GM12878 (cell line): ENCODE measurements at regions not wholly inside any gene's neighbourhood (a gene's known extent, or its start where the extent isn't known, plus 50 kb on each side); places are given as distances from the start of the nearest gene placed in this dataset.

Experiments
- ATAC-seq: fragments of 200-7000 bp; cut with Tn5 transposase; 3 replicates; pipeline ENCODE4 v1.9.1; 2020; ENCODE audit warnings: mild to moderate bottlenecking, moderate library complexity
- BruUV-seq: library from RNA; stranded (reverse); fragments of 400-500 nt; replicated peaks from 2 replicates; lab custom pipeline; 2021; lab: Mats Ljungman, UMichigan
- CTCF ChIA-PET: fragments of 300-600 bp; sonication (Branson Sonifier 250); formaldehyde crosslinking; extraction: SDS; loops from one replicate; lab custom pipeline; 2021; ENCODE audit warnings: inconsistent platforms; lab: Yijun Ruan, JAX
- POLR2A ChIA-PET: fragments of 350-600 bp; formaldehyde crosslinking; extraction: SDS; loops from one replicate; lab custom pipeline; 2021; ENCODE audit warnings: inconsistent platforms; lab: Charles Lee
- RAD21 ChIA-PET: fragments of 300-600 bp; sonication (Branson Sonifier 250); formaldehyde crosslinking; loops from one replicate; lab custom pipeline; 2023; ENCODE audit warnings: antibody characterized with exemption; ENCODE audit not compliant: unreplicated experiment; lab: Charles Lee
- SMC1A ChIA-PET: fragments of 300-600 bp; sonication (Branson Sonifier 250); formaldehyde crosslinking; loops from one replicate; lab custom pipeline; 2023; ENCODE audit not compliant: unreplicated experiment, uncharacterized antibody; lab: Charles Lee
- DNase-seq: peaks from one replicate; pipeline ENCODE4 v3.0.0-alpha.2; 2011; ENCODE audit warnings: low read depth, low spot score
- FAIRE-seq: peaks from 3 replicates; lab custom pipeline; 2011; peaks lifted over from hg19 to GRCh38; lab: Jason Lieb, UNC
- H2AFZ ChIP-seq: 2 replicates; pipeline ENCODE4 v1.6.0; 2011; ENCODE audit warnings: low read depth, low read length, control low read depth; ENCODE audit not compliant: control insufficient read depth
- H3K27ac ChIP-seq: 2 replicates; pipeline ENCODE4 v1.5.1; 2011; ENCODE audit warnings: control low read depth; ENCODE audit not compliant: control insufficient read depth, insufficient read depth
- H3K27me3 ChIP-seq, 2 experiments: replicated peaks in 1 of 2; 2 replicates each; pipeline versions ENCODE4 v1.6.0 to v1.6.1; 2011; ENCODE audit warnings: low read length in 1 of 2; ENCODE audit not compliant: control insufficient read depth in 2 of 2, insufficient read depth in 2 of 2
- H3K36me3 ChIP-seq, 2 experiments: 2 replicates each; pipeline ENCODE4 v1.5.1; 2011; ENCODE audit warnings: low read length in 1 of 2; ENCODE audit not compliant: control insufficient read depth in 2 of 2, insufficient read depth in 2 of 2
- H3K4me1 ChIP-seq: 2 replicates; pipeline ENCODE4 v1.6.1; 2011; ENCODE audit warnings: mild to moderate bottlenecking, low read length, moderate library complexity, mixed read lengths; ENCODE audit not compliant: control insufficient read depth, insufficient read depth
- H3K4me2 ChIP-seq: 2 replicates; pipeline ENCODE4 v1.6.0; 2011; ENCODE audit warnings: control low read depth; ENCODE audit not compliant: control insufficient read depth, insufficient read depth
- H3K4me3 ChIP-seq: fragments of 200-600 bp; sonication (generic); 2 replicates; pipeline ENCODE4 v1.5.1; 2016
- H3K79me2 ChIP-seq: 2 replicates; pipeline ENCODE4 v1.6.0; 2011; ENCODE audit warnings: low read length; ENCODE audit not compliant: control insufficient read depth, insufficient read depth
- H3K9ac ChIP-seq: 2 replicates; pipeline ENCODE4 v1.8.0; 2011; ENCODE audit warnings: low read length, control low read depth, mixed read lengths; ENCODE audit not compliant: control insufficient read depth, insufficient read depth
- H3K9me3 ChIP-seq: replicated peaks from 3 replicates; pipeline ENCODE4 v1.5.1; 2011; ENCODE audit warnings: mild to moderate bottlenecking, low read length; ENCODE audit not compliant: control insufficient read depth, insufficient read depth
- H4K20me1 ChIP-seq: 2 replicates; pipeline ENCODE4 v1.6.0; 2011; ENCODE audit not compliant: control insufficient read depth, insufficient read depth
- HDAC6 ChIP-seq: fragments of 200-600 bp; sonication (generic); IDR thresholded peaks from one replicate; pipeline ENCODE4 v1.8.0; 2017; ENCODE audit warnings: antibody characterized with exemption; ENCODE audit not compliant: unreplicated experiment
- MYC ChIP-seq: IDR thresholded peaks from 2 replicates; pipeline ENCODE4 v1.6.1; 2011; ENCODE audit warnings: mild to moderate bottlenecking, low read length, moderate library complexity, inconsistent platforms; ENCODE audit not compliant: insufficient read depth, insufficient replicate concordance, insufficient read length, severe bottlenecking
- PAX5 ChIP-seq: IDR thresholded peaks from 2 replicates; pipeline ENCODE4 v1.6.1; 2011; ENCODE audit warnings: low read depth, low read length, borderline replicate concordance
- STAT3 ChIP-seq: IDR thresholded peaks from 2 replicates; pipeline ENCODE4 v1.6.1; 2011; ENCODE audit warnings: low read depth, low read length, improper control_type of control experiment
- WGBS: methylation state at CpG from one replicate; pipeline ENCODE4 v1.1.6; 2016; ENCODE audit warnings: low lambda C conversion rate; ENCODE audit not compliant: insufficient replicate concordance, insufficient coverage; ENCODE audit errors: missing lambda C conversion rate; 5-methylcytosine and 5-hydroxymethylcytosine counted together
- in situ Hi-C: fragments of 300-500 bp; cut with MboI; formaldehyde crosslinking; loops from 9 replicates; pipeline ENCODE4 v1.14.3; 2018; ENCODE audit warnings: mixed read lengths
- intact Hi-C: fragments of 100-400 bp; cut with micrococcal nuclease; formaldehyde crosslinking; loops from one replicate; pipeline ENCODE4 v1.14.2; 2022; ENCODE audit not compliant: unreplicated experiment
- TF ChIP-seq, protein P1 (sequence below): IDR thresholded peaks from 2 replicates; pipeline ENCODE4 v1.6.1; 2011; ENCODE audit warnings: borderline replicate concordance, low read depth, mild to moderate bottlenecking, moderate library complexity, mixed read lengths, low read length; ENCODE audit not compliant: insufficient read depth; ENCODE audit errors: extremely low read length
- TF ChIP-seq, protein P2 (sequence below): fragments of 450-650 bp; IDR thresholded peaks from 2 replicates; pipeline ENCODE4 v1.6.1; 2018; ENCODE audit warnings: borderline replicate concordance, mild to moderate bottlenecking; ENCODE audit not compliant: partially characterized antibody

DNA sequence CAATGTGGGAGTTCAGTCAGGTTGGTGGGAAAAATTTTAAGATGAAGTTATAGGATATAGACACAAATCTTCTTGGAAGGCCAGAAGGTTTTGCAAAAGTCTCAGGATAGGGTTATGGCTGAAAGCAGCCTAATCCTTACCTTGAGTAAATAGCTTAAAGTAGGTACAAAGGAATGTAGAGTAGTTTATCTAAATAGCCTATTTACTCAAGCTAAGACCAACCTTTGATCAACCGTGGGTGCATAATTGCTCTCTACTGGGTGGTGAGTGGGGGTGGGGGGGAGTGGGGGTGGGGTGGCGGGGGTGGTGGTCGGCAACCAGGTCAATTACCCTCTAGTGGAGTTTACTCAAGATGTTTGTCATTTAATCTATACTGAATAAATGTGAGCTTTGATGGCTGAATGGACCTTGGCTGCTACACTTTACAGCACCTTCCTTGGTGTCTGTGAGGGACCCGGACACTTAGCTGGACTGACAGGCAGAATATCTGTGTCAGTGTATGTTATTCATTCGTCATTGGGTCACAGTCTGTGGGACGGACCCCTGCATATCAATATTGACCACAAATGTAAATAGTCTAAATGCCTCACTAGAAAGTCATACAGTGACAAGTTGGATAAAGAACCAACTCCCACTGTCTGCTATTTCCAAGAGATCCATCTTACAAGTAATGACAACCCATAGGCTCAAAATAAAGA is 545.7 kb upstream of the PABPC4L start:
- Histone ChIP-seq H3K79me2 (no peaks in the 10 kb centered on the region), H3K9ac (no peak overlapping the region), H3K4me2 (no peak overlapping the region), H2AFZ (no peak overlapping the region), H3K27ac (no peak overlapping the region), H4K20me1 (no peaks in the 10 kb centered on the region), H3K4me3 (no peak overlapping the region), H3K36me3 (no peaks in the 10 kb centered on the region), H3K4me1 (no peaks in the 10 kb centered on the region), H3K27me3 (no peaks in the 10 kb centered on the region), H3K9me3 (no peaks in the 10 kb centered on the region)
- DNase-seq (no peak), FAIRE-seq (no peak), ATAC-seq (no peak)
- no peak for TF ChIP-seq PAX5
- TF ChIP-seq, protein P1, sequence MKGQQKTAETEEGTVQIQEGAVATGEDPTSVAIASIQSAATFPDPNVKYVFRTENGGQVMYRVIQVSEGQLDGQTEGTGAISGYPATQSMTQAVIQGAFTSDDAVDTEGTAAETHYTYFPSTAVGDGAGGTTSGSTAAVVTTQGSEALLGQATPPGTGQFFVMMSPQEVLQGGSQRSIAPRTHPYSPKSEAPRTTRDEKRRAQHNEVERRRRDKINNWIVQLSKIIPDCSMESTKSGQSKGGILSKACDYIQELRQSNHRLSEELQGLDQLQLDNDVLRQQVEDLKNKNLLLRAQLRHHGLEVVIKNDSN = no peak
- TF ChIP-seq, protein P2, sequence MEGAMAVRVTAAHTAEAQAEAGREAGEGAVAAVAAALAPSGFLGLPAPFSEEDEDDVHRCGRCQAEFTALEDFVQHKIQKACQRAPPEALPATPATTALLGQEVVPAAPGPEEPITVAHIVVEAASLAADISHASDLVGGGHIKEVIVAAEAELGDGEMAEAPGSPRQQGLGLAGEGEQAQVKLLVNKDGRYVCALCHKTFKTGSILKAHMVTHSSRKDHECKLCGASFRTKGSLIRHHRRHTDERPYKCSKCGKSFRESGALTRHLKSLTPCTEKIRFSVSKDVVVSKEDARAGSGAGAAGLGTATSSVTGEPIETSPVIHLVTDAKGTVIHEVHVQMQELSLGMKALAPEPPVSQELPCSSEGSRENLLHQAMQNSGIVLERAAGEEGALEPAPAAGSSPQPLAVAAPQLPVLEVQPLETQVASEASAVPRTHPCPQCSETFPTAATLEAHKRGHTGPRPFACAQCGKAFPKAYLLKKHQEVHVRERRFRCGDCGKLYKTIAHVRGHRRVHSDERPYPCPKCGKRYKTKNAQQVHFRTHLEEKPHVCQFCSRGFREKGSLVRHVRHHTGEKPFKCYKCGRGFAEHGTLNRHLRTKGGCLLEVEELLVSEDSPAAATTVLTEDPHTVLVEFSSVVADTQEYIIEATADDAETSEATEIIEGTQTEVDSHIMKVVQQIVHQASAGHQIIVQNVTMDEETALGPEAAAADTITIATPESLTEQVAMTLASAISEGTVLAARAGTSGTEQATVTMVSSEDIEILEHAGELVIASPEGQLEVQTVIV = no peak
- no peak for TF ChIP-seq STAT3
- TF ChIP-seq MYC = no peak
- TF ChIP-seq HDAC6 = no peak
- BruUV-seq = no TSS peak
- ChIA-PET SMC1A (interaction anchor here (0.8 to 1.4 kb wide), 2 partner anchors 16 to 30 kb away, joined by 3 read pairs; no protein-coding TSS in a partner anchor), RAD21 (no interaction called here), POLR2A (no interaction called here), CTCF (no interaction called here)
- in situ Hi-C loops = no loop called here
- WGBS = 1% methylated on average over 5 of the region's 6 CpGs
- intact Hi-C loops = no loop called here
